ENCODE measurements at regions not wholly inside any gene's neighbourhood (a gene's known extent, or its start where the extent isn't known, plus 50 kb on each side); places are given as distances from the start of the nearest gene placed in this dataset.

DNA sequence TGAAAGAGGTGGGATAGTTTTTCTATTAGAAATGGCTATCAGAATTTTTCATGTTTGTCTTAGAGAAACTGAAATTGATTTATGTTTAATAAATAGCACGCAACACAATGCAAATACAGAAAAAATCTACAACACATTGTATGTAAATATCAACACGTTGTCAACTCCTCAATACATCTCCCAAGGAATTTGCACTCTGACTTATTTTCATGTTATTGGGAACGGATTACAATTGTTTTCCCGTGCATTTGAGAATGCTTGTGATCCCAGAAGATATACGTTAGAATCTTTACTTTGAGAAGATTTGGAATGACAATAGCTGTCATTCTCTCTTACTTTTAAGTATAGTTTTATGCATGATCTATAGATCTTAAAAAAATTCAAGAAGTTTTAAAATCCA, 313.8 kb upstream of the AKR1E2 start:
- Mint-ChIP-seq H3K9me3 (peaks cover 3% of the 10 kb centered on the region), H3K36me3 (no peaks in the 10 kb centered on the region), H3K27ac (no peak overlapping the region), H3K4me3 (no peak overlapping the region), H3K4me1 (peaks cover 23% of the 10 kb centered on the region), H3K27me3 (peaks cover 4% of the 10 kb centered on the region)
- ATAC-seq (ENCODE audit: low read depth) (no peak), DNase-seq (ENCODE audit: low spot score in 2 of 2) (no peak)

DNA sequence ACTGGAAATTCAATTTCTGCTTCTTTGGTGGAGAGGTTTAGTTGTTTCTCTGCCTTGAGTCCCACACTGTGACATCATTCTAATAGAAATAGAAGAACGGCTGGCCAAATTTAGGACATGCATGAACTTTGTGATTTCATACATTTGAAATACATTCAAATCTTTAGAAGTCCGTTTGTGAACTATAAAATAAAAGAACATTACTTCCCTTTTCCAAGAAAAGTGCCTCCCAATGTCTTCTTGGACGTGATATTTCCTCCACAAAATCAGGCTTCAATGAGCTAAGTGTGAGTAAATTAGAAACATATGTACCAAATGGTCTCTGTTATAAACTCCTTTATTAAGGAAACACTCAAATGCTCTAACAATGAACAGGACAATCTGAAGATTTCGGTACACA, 314.5 kb upstream of the AKR1E2 start:
- peaks cover 23% of the 10 kb centered on the region for H3K4me1 Mint-ChIP-seq

DNA sequence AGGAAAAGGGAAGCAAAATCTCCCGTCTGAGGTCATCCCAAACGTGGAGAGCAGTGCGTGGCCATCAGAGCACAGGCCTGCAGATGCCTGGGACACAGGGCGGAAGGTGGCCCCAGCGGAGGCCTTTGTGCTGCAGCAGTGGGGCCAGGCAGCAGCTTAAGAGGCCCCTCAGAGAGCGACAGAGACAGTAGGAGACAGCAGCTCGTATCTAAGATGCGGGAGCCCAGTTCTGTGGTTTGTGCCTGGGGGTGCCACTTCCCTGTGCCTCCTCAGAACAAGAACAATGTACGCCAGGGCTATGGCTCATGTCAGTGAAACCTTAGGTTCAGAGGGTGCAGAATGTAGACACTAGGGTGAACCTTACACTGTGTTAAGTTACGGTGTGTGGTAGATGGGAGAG, 316.6 kb upstream of the AKR1E2 start:
- ATAC-seq (ENCODE audit: low read depth) (no peak), DNase-seq (ENCODE audit: low spot score in 2 of 2) (no peak)
- H3K36me3 Mint-ChIP-seq, result no peaks in the 10 kb centered on the region
- peaks cover 1% of the 10 kb centered on the region for H3K9me3 Mint-ChIP-seq
- H3K27me3 Mint-ChIP-seq, result peaks cover 4% of the 10 kb centered on the region
- H3K4me1 Mint-ChIP-seq, result peaks cover 9% of the 10 kb centered on the region
- H3K4me3 Mint-ChIP-seq, result no peak overlapping the region
- H3K27ac Mint-ChIP-seq, result no peak overlapping the region

More for the DNA sequence above, 314.5 kb upstream of the AKR1E2 start:
- H3K27ac Mint-ChIP-seq, result no peak overlapping the region
- peaks cover 1% of the 10 kb centered on the region for H3K9me3 Mint-ChIP-seq
- DNase-seq (ENCODE audit: low spot score in 2 of 2) (no peak), ATAC-seq (ENCODE audit: low read depth) (no peak)
- H3K4me3 Mint-ChIP-seq, result no peak overlapping the region
- peaks cover 4% of the 10 kb centered on the region for H3K27me3 Mint-ChIP-seq
- H3K36me3 Mint-ChIP-seq, result no peaks in the 10 kb centered on the region

DNA sequence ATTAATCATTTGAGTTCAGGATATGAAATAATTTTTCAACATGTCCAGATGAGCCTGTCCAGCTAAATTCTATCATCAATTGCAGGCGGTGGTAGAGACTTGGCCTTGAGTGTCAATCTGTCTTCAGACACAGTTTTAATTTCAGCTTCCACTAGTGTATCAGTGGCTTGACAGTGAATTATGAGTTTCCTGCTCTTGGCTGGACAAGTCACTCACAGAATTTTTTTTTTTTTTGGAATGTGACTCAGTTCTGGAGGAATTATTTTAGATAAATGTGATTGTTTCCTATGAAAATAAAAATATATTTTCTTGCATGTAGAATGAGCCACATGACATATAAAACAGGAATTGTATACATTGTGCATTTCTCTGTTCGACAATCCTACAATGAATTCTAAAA, 319.9 kb upstream of the AKR1E2 start:
- Mint-ChIP-seq H3K9me3 (peaks cover 1% of the 10 kb centered on the region), H3K4me3 (no peak overlapping the region), H3K36me3 (no peaks in the 10 kb centered on the region), H3K27me3 (peaks cover 4% of the 10 kb centered on the region), H3K4me1 (peaks cover 3% of the 10 kb centered on the region), H3K27ac (no peak overlapping the region)
- DNase-seq (ENCODE audit: low spot score in 2 of 2), result no peak
- ATAC-seq (ENCODE audit: low read depth), result no peak

DNA sequence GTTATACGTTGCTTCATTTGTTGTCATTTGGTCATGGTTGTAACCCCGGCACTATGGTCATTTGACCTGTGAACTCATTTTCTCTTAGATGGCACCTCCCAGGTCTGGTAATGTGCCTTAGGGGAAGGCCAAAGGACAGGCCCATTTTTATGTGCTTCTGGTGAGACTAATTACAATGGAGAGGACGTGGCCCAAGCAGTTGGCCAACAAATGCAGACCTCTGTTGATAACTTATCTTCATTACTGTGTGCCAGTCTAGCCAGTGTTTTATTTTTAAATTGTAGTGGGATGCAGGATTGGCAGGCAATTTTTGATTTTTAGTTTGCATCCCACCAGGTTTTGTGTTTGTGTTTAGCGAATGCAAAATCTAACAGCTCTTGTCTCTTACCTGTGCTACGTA, 321.5 kb upstream of the AKR1E2 start:
- no peak for DNase-seq (ENCODE audit: low spot score in 2 of 2)
- H3K36me3 Mint-ChIP-seq, result no peaks in the 10 kb centered on the region
- no peak for ATAC-seq (ENCODE audit: low read depth)
- H3K9me3 Mint-ChIP-seq, result no peaks in the 10 kb centered on the region
- H3K4me1 Mint-ChIP-seq, result no peaks in the 10 kb centered on the region
- no peaks in the 10 kb centered on the region for H3K27me3 Mint-ChIP-seq
- no peak overlapping the region for H3K4me3 Mint-ChIP-seq
- H3K27ac Mint-ChIP-seq, result no peak overlapping the region

DNA sequence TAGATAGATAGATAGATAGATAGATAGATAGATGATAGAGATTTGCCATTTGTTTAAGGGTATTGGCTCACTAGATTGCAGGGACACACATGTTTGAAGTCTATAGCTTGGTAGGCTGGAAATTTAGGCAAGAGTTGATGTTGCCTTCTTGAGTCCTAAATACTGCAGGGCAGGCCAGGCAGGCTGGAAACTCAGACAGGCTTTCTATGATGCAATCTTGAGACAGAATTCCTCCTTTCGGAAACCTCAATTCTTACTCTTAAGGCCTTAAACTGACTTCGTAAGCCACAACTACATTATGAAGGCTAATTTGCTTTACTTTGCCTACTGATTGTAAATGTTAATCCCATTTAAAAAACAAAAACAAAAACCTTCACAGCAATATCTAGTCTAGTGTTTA, 322.9 kb upstream of the AKR1E2 start:
- no peak for DNase-seq (ENCODE audit: low spot score in 2 of 2)
- Mint-ChIP-seq H3K4me1 (no peaks in the 10 kb centered on the region), H3K36me3 (no peaks in the 10 kb centered on the region), H3K27me3 (no peaks in the 10 kb centered on the region), H3K9me3 (no peaks in the 10 kb centered on the region), H3K27ac (no peak overlapping the region), H3K4me3 (no peak overlapping the region)
- ATAC-seq (ENCODE audit: low read depth), result no peak

DNA sequence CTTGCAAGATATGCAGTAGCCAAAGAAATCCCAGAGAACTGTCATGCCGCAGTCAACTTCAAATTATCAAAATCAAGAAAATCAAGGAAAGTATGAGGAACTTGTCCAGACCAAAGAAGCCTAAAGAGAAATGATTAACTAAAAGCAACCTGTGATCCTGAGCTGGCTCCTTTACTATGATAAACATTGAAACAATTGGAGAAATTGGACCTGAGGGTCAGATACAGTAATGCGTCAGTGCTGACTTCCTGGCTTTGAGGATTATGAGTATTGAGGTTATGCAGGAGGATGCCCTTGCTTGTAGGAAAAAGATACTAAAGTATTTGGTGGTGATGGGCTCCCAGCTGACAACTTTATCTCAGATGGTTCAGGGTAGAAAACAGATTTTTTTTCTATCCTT, 324.7 kb upstream of the AKR1E2 start:
- Mint-ChIP-seq H3K36me3 (no peaks in the 10 kb centered on the region), H3K9me3 (no peaks in the 10 kb centered on the region), H3K4me1 (no peaks in the 10 kb centered on the region), H3K27ac (no peak overlapping the region), H3K27me3 (no peaks in the 10 kb centered on the region), H3K4me3 (no peak overlapping the region)
- ATAC-seq (ENCODE audit: low read depth) (no peak), DNase-seq (ENCODE audit: low spot score in 2 of 2) (no peak)

DNA sequence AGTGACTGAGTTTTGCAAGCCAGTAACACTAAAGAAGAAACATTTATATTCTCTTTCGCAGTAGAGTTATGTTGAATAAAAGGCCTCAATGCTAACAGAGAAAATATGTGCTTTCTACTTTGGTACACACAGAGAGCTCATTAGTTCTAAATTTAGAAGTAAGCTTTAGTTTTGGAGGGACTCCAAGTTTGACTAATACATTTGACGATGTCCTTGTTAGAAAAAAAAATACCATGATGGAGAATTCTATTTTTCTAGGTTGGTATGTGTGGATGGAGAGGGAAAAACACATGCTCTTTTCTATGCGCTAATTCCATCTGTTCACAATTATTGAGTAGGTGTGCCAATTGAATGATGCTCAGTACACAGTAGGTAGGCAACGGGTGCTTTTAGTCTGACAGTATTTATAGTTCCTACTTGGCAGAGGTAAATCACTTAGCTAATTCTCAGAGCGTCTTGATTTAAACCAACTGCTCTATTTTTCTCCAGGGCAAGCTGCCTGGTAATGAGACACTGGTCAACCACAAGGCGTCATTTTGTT, 327.2 kb upstream of the AKR1E2 start:
- no peak overlapping the region for H3K4me3 Mint-ChIP-seq
- no peaks in the 10 kb centered on the region for H3K27me3 Mint-ChIP-seq
- H3K36me3 Mint-ChIP-seq, result no peaks in the 10 kb centered on the region
- ATAC-seq (ENCODE audit: low read depth) (no peak), DNase-seq (ENCODE audit: low spot score in 2 of 2) (no peak)
- no peaks in the 10 kb centered on the region for H3K9me3 Mint-ChIP-seq
- no peaks in the 10 kb centered on the region for H3K4me1 Mint-ChIP-seq
- no peak overlapping the region for H3K27ac Mint-ChIP-seq

DNA sequence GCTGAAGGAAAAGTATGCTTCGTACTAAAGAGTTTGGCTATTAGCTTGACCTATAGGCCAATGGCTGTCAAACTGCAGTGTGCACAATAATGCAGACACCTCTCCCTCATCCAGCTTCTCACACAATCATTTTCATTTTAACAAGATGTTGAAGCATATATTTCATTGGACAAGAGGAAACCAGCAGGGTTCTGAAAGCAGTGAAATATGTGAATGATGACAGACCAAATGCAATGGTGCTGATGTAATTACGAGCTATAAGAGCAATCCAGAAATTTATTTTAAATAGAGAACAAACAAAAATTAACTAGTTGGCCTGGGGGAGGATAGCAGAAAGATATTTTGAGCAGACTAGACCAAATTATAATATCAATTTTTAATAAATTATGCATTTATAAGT, 331.5 kb upstream of the AKR1E2 start:
- no peak overlapping the region for H3K4me3 Mint-ChIP-seq
- ATAC-seq (ENCODE audit: low read depth) (no peak), DNase-seq (ENCODE audit: low spot score in 2 of 2) (no peak)
- H3K9me3 Mint-ChIP-seq, result peaks cover 3% of the 10 kb centered on the region
- H3K27me3 Mint-ChIP-seq, result peaks cover 5% of the 10 kb centered on the region
- no peak overlapping the region for H3K27ac Mint-ChIP-seq
- no peaks in the 10 kb centered on the region for H3K4me1 Mint-ChIP-seq
- no peaks in the 10 kb centered on the region for H3K36me3 Mint-ChIP-seq

DNA sequence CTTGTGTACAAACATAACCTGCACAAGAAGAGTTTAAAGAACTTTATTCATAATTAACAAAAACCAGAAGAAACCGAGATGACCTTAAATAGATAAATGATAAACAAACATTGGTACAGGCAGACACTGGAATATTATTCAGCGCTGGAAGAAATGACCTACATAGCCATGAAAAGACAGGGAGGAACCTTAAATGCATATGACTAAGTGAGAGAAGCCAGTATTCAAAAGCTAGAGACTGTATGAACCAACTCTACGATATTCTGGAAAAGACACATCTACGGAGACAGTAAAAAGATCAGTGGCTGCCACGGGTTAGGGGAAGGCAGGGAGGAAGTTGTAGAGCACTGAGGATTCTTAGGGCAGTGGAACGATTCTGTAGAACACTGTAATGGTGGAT, 333.8 kb upstream of the AKR1E2 start:
- no peak overlapping the region for H3K27ac Mint-ChIP-seq
- ATAC-seq (ENCODE audit: low read depth), result no peak
- H3K4me3 Mint-ChIP-seq, result no peak overlapping the region
- no peaks in the 10 kb centered on the region for H3K36me3 Mint-ChIP-seq
- no peaks in the 10 kb centered on the region for H3K4me1 Mint-ChIP-seq
- peaks cover 7% of the 10 kb centered on the region for H3K27me3 Mint-ChIP-seq
- peaks cover 3% of the 10 kb centered on the region for H3K9me3 Mint-ChIP-seq
- DNase-seq (ENCODE audit: low spot score in 2 of 2), result no peak

DNA sequence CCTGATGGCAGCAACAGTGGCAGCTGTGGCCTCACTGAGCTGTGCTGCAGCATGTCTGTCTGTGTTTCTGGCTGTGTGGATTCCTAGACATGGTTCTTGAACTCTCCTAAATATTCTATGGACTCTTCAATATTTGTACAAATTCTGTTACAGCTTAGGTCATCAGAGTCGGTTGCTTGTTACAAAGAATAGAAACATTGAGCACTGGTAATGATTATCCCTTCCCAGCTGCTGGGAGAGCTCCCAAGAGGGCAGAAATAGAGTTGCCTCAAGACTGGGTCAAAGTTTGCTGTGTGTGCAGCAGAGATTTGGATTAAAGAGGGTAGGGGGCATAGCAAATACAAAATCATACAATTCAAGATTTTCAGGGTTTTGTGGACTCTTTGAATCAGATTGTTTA, 337.1 kb upstream of the AKR1E2 start:
- Mint-ChIP-seq H3K4me1 (no peaks in the 10 kb centered on the region), H3K9me3 (peaks cover 3% of the 10 kb centered on the region), H3K36me3 (no peaks in the 10 kb centered on the region), H3K27me3 (peaks cover 7% of the 10 kb centered on the region), H3K27ac (no peak overlapping the region), H3K4me3 (no peak overlapping the region)
- DNase-seq (ENCODE audit: low spot score in 2 of 2) (no peak), ATAC-seq (ENCODE audit: low read depth) (no peak)

DNA sequence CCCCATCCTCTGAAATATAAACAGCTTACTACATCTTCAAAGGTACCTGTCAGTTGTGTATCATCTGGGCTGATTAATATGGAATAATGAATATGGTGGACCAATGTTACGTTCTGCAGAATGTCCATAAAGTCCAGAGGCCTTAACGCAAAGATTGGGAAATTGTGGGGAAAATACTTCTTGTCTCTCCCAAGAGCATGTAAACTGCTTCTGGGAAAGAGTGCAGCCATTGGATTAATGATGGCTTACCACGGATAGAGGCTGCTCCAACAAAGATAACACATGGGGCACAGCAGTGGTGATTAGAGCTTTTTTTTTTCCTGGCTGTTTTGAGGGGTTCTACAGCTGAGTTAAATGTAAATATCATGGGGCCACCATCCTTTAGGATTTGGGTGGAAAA, 340.4 kb upstream of the AKR1E2 start:
- Mint-ChIP-seq H3K27ac (no peak overlapping the region), H3K27me3 (peaks cover 3% of the 10 kb centered on the region), H3K9me3 (no peaks in the 10 kb centered on the region), H3K36me3 (no peaks in the 10 kb centered on the region), H3K4me1 (no peaks in the 10 kb centered on the region), H3K4me3 (no peak overlapping the region)
- no peak for ATAC-seq (ENCODE audit: low read depth)
- no peak for DNase-seq (ENCODE audit: low spot score in 2 of 2)

DNA sequence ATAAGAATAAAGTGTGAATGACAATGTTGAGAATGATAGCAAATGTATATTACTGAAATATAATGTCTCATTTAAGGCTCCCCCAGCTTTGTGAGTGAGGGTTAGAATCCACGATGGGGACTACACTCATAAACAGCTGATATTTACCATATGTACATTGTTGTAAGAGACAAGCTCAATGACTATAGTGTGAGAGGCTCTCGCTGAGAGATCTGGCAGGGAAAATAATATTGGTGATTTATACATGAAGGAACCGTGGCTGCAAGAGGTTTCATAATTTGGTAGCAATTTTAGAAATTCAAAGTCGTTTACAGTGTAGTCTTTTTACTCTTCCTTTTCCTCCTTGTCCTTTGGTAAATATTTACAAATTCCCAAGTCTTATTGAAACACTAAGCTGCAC, 342.2 kb upstream of the AKR1E2 start:
- H3K27ac Mint-ChIP-seq, result no peak overlapping the region
- H3K4me3 Mint-ChIP-seq, result no peak overlapping the region
- no peaks in the 10 kb centered on the region for H3K36me3 Mint-ChIP-seq
- ATAC-seq (ENCODE audit: low read depth) (no peak), DNase-seq (ENCODE audit: low spot score in 2 of 2) (no peak)
- peaks cover 4% of the 10 kb centered on the region for H3K9me3 Mint-ChIP-seq
- peaks cover 3% of the 10 kb centered on the region for H3K27me3 Mint-ChIP-seq
- no peaks in the 10 kb centered on the region for H3K4me1 Mint-ChIP-seq

DNA sequence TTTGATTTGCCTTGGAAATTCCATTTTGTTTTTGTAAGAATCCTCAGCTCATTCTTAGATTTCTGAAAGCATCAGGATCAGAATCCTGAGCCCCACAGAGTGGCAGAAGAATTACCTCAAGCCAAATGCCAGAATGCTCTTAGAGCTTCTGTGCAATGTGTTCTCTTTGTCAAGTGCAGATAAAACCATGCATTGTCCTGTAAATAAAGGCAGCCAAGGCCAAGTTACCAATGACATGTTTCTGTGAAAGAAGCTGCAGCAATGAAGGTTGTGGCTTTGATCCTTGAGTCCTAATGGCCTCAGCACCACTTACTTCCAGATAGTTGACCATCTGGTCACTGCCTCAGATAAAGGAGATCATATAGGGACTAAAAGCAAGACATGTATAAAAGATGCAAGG, 343.3 kb upstream of the AKR1E2 start:
- H3K27ac Mint-ChIP-seq, result no peak overlapping the region
- peaks cover 4% of the 10 kb centered on the region for H3K9me3 Mint-ChIP-seq
- H3K4me3 Mint-ChIP-seq, result no peak overlapping the region
- no peak for DNase-seq (ENCODE audit: low spot score in 2 of 2)
- H3K27me3 Mint-ChIP-seq, result peaks cover under 1% of the 10 kb centered on the region
- no peaks in the 10 kb centered on the region for H3K4me1 Mint-ChIP-seq
- no peak for ATAC-seq (ENCODE audit: low read depth)
- H3K36me3 Mint-ChIP-seq, result no peaks in the 10 kb centered on the region

DNA sequence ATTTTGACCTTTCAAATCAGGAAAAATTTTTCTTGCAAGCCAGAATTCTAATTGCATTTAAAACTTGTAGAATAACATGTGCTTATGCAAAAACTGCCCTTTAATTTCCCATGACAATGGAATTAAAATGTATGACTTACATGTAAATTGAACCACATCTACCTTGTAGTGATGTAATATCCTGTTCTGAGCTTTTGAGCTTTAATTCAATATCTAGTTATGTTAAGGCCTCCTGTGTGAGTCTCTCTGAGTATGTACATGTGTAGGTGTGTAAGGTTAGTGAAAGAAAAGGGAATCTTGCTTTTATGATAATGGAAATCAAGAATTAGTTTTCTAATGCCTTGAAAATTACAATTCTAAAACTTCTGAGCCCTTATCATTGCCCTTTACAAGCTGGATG, 344.8 kb upstream of the AKR1E2 start:
- Mint-ChIP-seq H3K9me3 (peaks cover 4% of the 10 kb centered on the region), H3K27ac (no peak overlapping the region), H3K27me3 (no peaks in the 10 kb centered on the region), H3K4me1 (no peaks in the 10 kb centered on the region), H3K4me3 (no peak overlapping the region), H3K36me3 (no peaks in the 10 kb centered on the region)
- DNase-seq (ENCODE audit: low spot score in 2 of 2) (no peak), ATAC-seq (ENCODE audit: low read depth) (no peak)

Data from memory B cell (primary cell).